ENCODE measurements at regions not wholly inside any gene's neighbourhood (a gene's known extent, or its start where the extent isn't known, plus 50 kb on each side); places are given as distances from the start of the nearest gene placed in this dataset.

DNA sequence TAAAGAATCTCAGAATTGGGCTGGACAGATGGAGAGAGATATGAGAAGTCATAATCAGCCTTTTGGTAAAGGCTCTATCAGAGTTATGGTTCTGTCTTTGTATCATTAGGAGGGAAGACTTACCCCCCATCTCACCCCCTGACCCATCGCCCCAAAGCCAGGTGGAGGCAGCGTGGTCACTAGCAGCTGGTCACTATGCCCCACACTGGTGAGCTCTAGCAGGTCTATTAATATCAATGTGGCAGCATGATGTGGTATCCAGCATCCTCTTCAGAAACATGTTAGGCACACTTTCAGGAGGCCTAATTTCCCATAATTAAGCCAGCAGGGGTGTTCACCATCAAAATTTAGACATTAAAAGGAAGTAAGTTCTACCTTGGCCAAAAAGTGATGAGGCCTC is 183.8 kb upstream of the COX10 start:
- intact Hi-C loops (cut with micrococcal nuclease; ENCODE audit: unreplicated experiment): no loop called here
- in situ Hi-C loops (cut with HindIII; ENCODE audit: low pct_unique_long_range_greater_than_20kb, low sequenced_read_pairs): no loop called here
- POLR2A ChIA-PET: no interaction called here
- DNase-seq (ENCODE audit: low read depth, low spot score) (no peak), ATAC-seq (no peak)
- no peak overlapping the region for H3K27ac ChIP-seq (ENCODE audit: low read length)
- no peaks in the 10 kb centered on the region for H3K9me3 ChIP-seq (ENCODE audit: control insufficient read depth, insufficient read depth, low read depth, low read length)
- no TSS peak for BruUV-seq (replicated peaks)
- no peaks in the 10 kb centered on the region for H3K4me1 ChIP-seq (ENCODE audit: control insufficient read depth, insufficient read depth, low read length)
- no peaks in the 10 kb centered on the region for H3K27me3 ChIP-seq (ENCODE audit: control insufficient read depth, insufficient read depth, low read length)
- H3K36me3 ChIP-seq (ENCODE audit: control insufficient read depth, insufficient read depth, low read length): no peaks in the 10 kb centered on the region
- H3K4me3 ChIP-seq (ENCODE audit: low read depth in 2 of 2, low read length in 2 of 2): no peak overlapping the region
- TF ChIP-seq POLR2AphosphoS5 (IDR thresholded peaks at IDR 0.05; ENCODE audit: low read depth, low read length) (no peak), SIN3A (IDR thresholded peaks at IDR 0.05; ENCODE audit: borderline replicate concordance, insufficient read depth, low read depth, low read length) (no peak), TCF7L2 (IDR thresholded peaks at IDR 0.05; ENCODE audit: low read depth, low read length) (no peak)
- TF ChIP-seq, protein P1, sequence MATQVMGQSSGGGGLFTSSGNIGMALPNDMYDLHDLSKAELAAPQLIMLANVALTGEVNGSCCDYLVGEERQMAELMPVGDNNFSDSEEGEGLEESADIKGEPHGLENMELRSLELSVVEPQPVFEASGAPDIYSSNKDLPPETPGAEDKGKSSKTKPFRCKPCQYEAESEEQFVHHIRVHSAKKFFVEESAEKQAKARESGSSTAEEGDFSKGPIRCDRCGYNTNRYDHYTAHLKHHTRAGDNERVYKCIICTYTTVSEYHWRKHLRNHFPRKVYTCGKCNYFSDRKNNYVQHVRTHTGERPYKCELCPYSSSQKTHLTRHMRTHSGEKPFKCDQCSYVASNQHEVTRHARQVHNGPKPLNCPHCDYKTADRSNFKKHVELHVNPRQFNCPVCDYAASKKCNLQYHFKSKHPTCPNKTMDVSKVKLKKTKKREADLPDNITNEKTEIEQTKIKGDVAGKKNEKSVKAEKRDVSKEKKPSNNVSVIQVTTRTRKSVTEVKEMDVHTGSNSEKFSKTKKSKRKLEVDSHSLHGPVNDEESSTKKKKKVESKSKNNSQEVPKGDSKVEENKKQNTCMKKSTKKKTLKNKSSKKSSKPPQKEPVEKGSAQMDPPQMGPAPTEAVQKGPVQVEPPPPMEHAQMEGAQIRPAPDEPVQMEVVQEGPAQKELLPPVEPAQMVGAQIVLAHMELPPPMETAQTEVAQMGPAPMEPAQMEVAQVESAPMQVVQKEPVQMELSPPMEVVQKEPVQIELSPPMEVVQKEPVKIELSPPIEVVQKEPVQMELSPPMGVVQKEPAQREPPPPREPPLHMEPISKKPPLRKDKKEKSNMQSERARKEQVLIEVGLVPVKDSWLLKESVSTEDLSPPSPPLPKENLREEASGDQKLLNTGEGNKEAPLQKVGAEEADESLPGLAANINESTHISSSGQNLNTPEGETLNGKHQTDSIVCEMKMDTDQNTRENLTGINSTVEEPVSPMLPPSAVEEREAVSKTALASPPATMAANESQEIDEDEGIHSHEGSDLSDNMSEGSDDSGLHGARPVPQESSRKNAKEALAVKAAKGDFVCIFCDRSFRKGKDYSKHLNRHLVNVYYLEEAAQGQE (IDR thresholded peaks at IDR 0.05; ENCODE audit: insufficient read depth in 1 of 2, low read depth in 2 of 2, low read length in 1 of 2): no peak
- TF ChIP-seq, protein P2, sequence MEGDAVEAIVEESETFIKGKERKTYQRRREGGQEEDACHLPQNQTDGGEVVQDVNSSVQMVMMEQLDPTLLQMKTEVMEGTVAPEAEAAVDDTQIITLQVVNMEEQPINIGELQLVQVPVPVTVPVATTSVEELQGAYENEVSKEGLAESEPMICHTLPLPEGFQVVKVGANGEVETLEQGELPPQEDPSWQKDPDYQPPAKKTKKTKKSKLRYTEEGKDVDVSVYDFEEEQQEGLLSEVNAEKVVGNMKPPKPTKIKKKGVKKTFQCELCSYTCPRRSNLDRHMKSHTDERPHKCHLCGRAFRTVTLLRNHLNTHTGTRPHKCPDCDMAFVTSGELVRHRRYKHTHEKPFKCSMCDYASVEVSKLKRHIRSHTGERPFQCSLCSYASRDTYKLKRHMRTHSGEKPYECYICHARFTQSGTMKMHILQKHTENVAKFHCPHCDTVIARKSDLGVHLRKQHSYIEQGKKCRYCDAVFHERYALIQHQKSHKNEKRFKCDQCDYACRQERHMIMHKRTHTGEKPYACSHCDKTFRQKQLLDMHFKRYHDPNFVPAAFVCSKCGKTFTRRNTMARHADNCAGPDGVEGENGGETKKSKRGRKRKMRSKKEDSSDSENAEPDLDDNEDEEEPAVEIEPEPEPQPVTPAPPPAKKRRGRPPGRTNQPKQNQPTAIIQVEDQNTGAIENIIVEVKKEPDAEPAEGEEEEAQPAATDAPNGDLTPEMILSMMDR (IDR thresholded peaks at IDR 0.05): no peak
- CTCF ChIA-PET: no interaction called here

DNA sequence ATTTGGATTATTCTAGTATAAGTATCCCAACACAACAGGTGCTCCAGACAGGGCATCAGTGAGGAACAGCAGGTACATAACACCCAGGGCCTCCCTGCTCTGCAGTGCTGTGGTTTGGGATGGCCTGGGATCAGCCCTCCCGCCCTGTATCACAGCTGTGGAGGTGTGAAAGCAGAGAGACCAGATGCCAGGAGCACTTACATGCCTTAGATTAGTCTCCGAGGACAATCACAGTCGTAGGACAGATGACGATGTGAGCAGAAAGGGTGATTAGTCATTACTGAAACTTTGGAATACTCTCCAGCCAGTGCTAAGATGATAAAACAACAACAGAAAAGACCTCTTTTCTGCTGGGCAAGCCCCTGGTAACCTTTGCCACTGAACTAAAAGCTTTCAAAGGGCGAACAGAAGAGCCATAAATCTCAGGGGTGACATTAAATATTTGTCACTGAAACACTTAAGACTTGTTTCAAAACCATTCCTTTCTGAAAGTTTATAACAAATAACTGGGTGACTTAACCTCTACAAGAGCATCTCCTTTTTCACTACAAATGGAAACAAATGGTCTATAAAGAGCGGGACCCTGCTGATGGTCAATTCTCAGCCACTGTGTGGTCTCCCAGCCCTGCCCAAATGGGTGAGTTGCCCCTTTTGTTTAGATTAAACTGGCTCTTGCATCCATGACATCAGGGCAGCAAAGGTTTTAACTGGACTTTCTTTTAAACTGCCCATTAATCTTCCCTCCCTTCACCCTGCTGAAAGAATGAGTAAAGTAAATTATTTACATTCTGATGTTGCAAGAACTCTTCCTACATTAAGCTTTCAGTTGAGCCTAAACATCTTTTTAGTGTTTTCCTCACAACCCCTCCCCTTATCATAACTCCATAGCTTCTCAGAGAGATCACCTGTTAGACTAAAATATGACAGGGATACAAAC is 183.1 kb upstream of the COX10 start:
- TF ChIP-seq, protein P2 (IDR thresholded peaks at IDR 0.05): no peak
- TF ChIP-seq SIN3A (IDR thresholded peaks at IDR 0.05; ENCODE audit: borderline replicate concordance, insufficient read depth, low read depth, low read length) (no peak), POLR2AphosphoS5 (IDR thresholded peaks at IDR 0.05; ENCODE audit: low read depth, low read length) (no peak), TCF7L2 (IDR thresholded peaks at IDR 0.05; ENCODE audit: low read depth, low read length) (no peak)
- TF ChIP-seq, protein P1 (IDR thresholded peaks at IDR 0.05; ENCODE audit: insufficient read depth in 1 of 2, low read depth in 2 of 2, low read length in 1 of 2): no peak
- H3K27me3 ChIP-seq (ENCODE audit: control insufficient read depth, insufficient read depth, low read length): no peaks in the 10 kb centered on the region
- no peak overlapping the region for H3K27ac ChIP-seq (ENCODE audit: low read length)
- in situ Hi-C loops (cut with HindIII; ENCODE audit: low pct_unique_long_range_greater_than_20kb, low sequenced_read_pairs): no loop called here
- CTCF ChIA-PET: no interaction called here
- POLR2A ChIA-PET: no interaction called here
- no peak overlapping the region for H3K4me3 ChIP-seq (ENCODE audit: low read depth in 2 of 2, low read length in 2 of 2)
- no peaks in the 10 kb centered on the region for H3K9me3 ChIP-seq (ENCODE audit: control insufficient read depth, insufficient read depth, low read depth, low read length)
- DNase-seq (ENCODE audit: low read depth, low spot score): no peak
- H3K36me3 ChIP-seq (ENCODE audit: control insufficient read depth, insufficient read depth, low read length): no peaks in the 10 kb centered on the region
- H3K4me1 ChIP-seq (ENCODE audit: control insufficient read depth, insufficient read depth, low read length): no peaks in the 10 kb centered on the region
- no peak for ATAC-seq
- BruUV-seq (replicated peaks): no TSS peak
- intact Hi-C loops (cut with micrococcal nuclease; ENCODE audit: unreplicated experiment): no loop called here
